NCI-H2081 (cell line): ENCODE measurements at regions not wholly inside any gene's neighbourhood (a gene's known extent, or its start where the extent isn't known, plus 50 kb on each side); places are given as distances from the start of the nearest gene placed in this dataset.

ENCODE experiments used
- DNase-seq, 2 experiments: peaks; one replicate each; lab custom pipeline; 2025; lab: John Stamatoyannopoulos, UW

DNA sequence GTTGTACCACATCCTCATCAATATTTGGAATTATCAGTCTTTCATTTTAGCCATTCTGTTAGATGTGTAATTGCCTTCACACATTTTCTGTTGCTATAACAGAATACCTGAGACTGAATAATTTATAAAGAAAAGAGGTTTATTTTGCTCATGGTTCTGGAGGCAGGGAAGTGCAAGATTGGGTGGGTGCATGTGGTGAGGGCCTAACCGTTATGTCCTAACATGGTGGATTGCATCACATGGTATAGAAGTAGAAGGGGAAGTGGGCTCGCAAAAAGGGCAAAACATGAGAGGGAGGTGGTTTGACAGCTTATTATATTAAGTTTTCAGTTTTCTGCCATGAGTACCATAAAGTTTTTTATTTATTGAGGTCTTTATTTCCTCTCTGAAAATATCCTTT lies 452.0 kb downstream of the ARL4A start:
- no peak for DNase-seq

DNA sequence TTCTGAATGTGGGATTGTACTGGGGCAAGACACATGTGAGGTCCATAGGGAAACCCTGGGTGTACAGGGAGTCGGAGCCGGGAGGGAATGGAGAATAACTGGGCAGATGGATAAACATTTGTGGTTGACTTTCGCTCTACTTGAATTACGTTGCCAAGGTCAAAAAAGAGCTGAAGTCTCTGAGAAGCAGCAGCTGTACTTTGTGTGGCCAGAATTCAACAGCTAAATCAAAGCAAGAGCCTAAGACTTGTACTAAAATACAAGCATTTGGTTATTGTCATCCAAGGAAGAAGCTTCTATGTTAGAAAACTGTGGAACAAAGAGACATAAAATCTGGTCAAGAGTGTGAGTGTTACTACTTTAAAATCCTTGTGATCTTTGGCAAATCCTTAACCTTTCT lies 457.2 kb downstream of the ARL4A start:
- no peak for DNase-seq

GRCh38 chr7:13148548-13148947 lies 461.1 kb downstream of the ARL4A start:
- no peak for DNase-seq

GRCh38 chr7:13151978-13152377 lies 464.5 kb downstream of the ARL4A start:
- DNase-seq: no peak

GRCh38 chr7:13152755-13153154 lies 465.3 kb downstream of the ARL4A start:
- DNase-seq: no peak

DNA sequence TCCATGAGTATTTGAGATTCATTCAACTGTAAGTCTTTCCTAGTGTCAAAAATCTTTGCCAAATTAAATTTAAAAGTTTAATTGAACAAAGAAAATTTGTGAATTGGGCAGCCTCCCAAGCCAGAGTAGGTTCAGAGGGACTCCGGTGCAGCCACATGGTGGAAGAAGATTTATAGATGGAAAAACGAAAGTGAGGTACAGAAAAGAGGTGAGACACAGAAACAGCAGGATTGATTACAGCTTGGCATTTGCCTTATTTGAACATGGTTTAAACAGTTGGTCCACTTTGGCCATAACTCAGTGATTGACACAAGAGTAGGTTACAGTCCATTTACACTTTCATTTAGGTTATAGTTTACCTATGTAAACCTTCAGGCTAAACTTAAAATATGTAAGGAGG lies 465.8 kb downstream of the ARL4A start:
- DNase-seq: no peak

GRCh38 chr7:13153742-13154141 lies 466.3 kb downstream of the ARL4A start:
- DNase-seq: no peak

GRCh38 chr7:13155188-13155587 lies 467.8 kb downstream of the ARL4A start:
- no peak for DNase-seq

DNA sequence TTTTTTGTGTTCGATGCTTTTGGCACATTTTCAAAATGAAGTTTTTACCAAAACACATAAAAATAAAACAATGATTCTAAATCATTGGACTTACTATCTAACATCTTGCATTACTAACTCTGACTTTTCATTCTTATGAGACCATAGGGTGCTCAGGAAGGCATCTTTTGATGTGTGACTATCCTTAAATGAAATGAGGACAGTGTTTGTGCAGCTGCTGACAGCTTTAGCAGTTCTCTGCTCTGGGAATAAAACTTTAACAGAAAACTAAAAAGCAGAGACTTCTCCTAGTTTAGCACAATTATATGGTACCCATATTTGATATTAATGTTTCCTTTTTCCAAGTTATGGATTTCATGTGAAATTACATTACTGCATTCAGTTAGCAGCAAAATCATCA lies 471.6 kb downstream of the ARL4A start:
- DNase-seq: no peak

- no peak for DNase-seq
Measured at GRCh38 chr7:13159467-13160184, 472.2 kb downstream of the ARL4A start.

- no peak for DNase-seq
Measured at GRCh38 chr7:13161125-13161524, 473.7 kb downstream of the ARL4A start.

GRCh38 chr7:13165854-13166253 lies 478.4 kb downstream of the ARL4A start:
- DNase-seq: no peak

DNA sequence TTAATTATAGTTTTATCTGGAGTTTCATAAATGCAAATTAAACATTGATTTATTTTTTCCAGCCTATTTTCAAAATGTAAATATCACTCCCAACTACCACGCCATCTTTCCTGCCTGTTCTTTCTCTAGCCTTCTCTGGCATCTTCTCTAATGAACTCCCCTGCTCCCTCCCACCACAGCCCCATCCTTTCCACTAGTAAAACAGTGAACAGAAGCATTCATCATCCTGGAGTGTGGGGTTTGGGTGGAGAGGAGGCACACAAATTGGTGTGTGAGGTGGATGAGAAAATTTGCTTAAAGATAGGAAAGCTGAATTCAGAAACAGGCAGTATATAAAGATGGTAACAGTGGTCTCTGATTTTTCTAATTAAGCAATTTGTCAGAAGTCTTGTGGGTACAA lies 479.4 kb downstream of the ARL4A start:
- no peak for DNase-seq

- DNase-seq: no peak
Measured at GRCh38 chr7:13169356-13169755, 481.9 kb downstream of the ARL4A start.

DNA sequence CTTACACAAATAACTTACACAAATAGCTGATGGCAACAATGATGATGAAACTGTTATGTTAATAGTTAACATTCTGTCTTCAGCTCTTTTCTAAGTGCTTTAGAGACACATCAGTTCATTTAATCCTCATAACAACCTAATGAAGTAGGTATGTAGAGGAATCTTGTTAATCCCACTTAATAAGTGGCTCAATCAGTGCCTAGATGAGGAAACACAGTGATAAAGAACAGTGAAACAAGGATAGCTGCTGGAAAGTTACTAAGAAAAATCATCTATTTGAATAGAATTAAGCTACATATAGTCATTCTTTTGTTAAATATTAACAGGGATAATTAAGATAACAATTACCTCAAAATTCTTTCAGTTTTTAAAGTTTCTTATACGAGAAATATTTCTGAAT lies 487.6 kb downstream of the ARL4A start:
- DNase-seq: no peak

GRCh38 chr7:13179011-13179582 lies 491.7 kb downstream of the ARL4A start:
- DNase-seq: peak in 1 of 2 experiments; percentile 29

GRCh38 chr7:13179775-13180523 lies 492.5 kb downstream of the ARL4A start:
- no peak for DNase-seq

GRCh38 chr7:13181216-13181615 lies 493.8 kb downstream of the ARL4A start:
- peak in 1 of 2 experiments; percentile 42 for DNase-seq

DNA sequence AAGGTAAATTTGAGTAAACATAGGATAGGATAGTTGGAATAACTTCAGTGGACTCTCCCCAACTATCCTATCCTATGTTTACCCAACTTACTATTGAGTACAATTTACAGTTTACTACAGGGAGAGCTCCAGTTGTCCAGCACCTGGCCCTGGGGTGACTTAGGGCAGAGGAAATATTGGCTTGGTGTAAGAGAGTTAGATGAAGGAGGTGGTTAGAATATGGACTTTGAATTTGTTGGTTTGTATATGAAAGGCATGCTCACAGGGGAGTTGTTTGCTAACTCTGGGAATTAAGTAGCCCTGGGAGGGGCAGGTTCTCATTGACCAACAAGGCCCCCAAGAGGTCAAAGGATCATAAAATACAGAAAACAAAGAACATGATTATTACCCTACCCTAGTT lies 497.7 kb downstream of the ARL4A start:
- no peak for DNase-seq

DNA sequence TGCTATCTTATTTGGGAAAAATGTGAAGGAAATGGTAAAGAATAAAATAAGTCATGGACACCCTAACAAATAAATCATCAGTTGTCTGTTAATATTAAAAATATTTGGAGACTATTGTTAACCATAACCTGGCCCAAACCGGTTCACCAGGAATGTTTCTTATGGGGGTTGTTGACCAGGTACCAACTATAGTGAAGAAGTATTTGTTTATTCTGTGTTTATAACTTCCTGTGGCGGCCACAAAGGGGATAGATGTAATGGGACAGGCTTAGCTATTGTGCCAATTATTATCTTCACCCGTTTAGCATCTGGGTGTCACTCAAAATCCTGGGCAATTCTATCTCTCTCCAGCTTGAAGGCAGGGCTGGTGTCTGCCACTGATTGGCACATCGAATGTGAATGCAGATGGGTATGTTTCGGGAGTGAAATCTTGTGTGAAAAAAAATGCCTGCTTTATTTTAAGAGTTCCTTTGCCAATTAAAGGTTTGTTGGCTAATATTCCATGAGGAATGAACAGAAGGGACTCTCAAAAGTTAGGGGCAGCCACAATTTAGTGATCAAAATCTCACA lies 500.9 kb downstream of the ARL4A start:
- no peak for DNase-seq

- DNase-seq: no peak
Measured at GRCh38 chr7:13188922-13189321, 501.5 kb downstream of the ARL4A start.

DNA sequence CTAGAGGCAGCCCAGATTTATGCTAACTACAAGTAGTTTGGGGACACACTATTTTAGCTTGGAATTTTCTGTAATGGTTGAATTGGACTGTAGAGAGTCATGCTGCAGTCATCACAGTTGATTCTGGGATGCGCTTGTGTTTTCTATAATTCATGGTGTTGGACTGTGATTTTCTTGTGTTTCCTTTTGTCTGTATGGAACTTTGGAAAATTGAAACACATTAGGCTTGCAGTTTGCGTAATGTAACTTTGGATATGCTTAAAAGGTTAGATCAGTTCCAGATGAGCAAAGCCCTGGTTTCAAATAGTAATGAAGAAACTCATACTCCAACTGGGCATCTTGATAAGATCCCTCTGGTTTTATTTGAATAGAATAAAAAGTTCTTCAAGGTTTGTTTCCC lies 502.2 kb downstream of the ARL4A start:
- DNase-seq: no peak

GRCh38 chr7:13197501-13197900 lies 510.1 kb downstream of the ARL4A start:
- no peak for DNase-seq
